Esophagus muscularis mucosa (tissue), 4 donors: ENCODE measurements at regions not wholly inside any gene's neighbourhood (a gene's known extent, or its start where the extent isn't known, plus 50 kb on each side); places are given as distances from the start of the nearest gene placed in this dataset.
"Not testable (repeated sequence)": the region's sequence is repeated elsewhere in the genome, so short reads cannot be mapped to it uniquely, and the experiment has no call there.

Experiments
- DNase-seq: peaks from one replicate; pipeline ENCODE4 v3.0.0-alpha.2; 2017; ENCODE audit errors: extremely low spot score
- H3K27ac ChIP-seq, 4 donors: fragments of 200-600 bp; sonication (generic); replicated peaks in 1 of 4; 1 replicate in 3 of 4; 2 replicates in 1 of 4; pipeline ENCODE4 v1.5.1; 2016 to 2019; ENCODE audit warnings: mild to moderate bottlenecking in 1 of 4
- H3K27me3 ChIP-seq, 4 donors: fragments of 200-600 bp; sonication (generic); one replicate each; pipeline versions ENCODE4 v1.5.1 to v1.6.0; 2016 to 2019
- H3K36me3 ChIP-seq, 4 donors: fragments of 200-600 bp; sonication (generic); one replicate each; pipeline ENCODE4 v1.5.1; 2016 to 2019
- H3K4me1 ChIP-seq, 4 donors: fragments of 200-600 bp; sonication (generic); one replicate each; pipeline ENCODE4 v1.5.1; 2016 to 2019
- H3K4me3 ChIP-seq, 4 donors: fragments of 200-600 bp; sonication (generic); 1 replicate in 2 of 4; 2 replicates in 2 of 4; pipeline ENCODE4 v1.5.1; 2016 to 2019; ENCODE audit warnings: mild to moderate bottlenecking in 4 of 4, moderate library complexity in 1 of 4
- H3K9me3 ChIP-seq, 4 donors: fragments of 200-600 bp; sonication (generic); 1 replicate in 3 of 4; 2 replicates in 1 of 4; pipeline ENCODE4 v1.5.1; 2016 to 2019
- CTCF ChIP-seq, 3 experiments: fragments of 200-600 bp in 2 of 3; fragments of 450-650 bp in 1 of 3; sonication (generic) in 2 of 3; IDR thresholded peaks; one replicate each; pipeline ENCODE4 v1.5.1; 2017 to 2019; ENCODE audit warnings: antibody characterized with exemption in 3 of 3, mild to moderate bottlenecking in 2 of 3, moderate library complexity in 1 of 3
- EP300 ChIP-seq: sonication (generic); formaldehyde crosslinking; IDR thresholded peaks from one replicate; pipeline ENCODE4 v1.6.1; 2017; ENCODE audit warnings: antibody characterized with exemption
- POLR2A ChIP-seq: fragments of 450-650 bp; IDR thresholded peaks from one replicate; pipeline ENCODE4 v1.6.1; 2017; ENCODE audit warnings: antibody characterized with exemption, moderate library complexity, mild to moderate bottlenecking, low read depth
- POLR2AphosphoS5 ChIP-seq, 2 donors: sonication (generic); formaldehyde crosslinking; IDR thresholded peaks; one replicate each; pipeline ENCODE4 v1.6.1; 2017; ENCODE audit warnings: antibody characterized with exemption in 2 of 2
- WGBS: methylation state at CpG from one replicate; pipeline ENCODE4 v1.1.5; 2018; 5-methylcytosine and 5-hydroxymethylcytosine counted together
- intact Hi-C: fragments of 100-400 bp; cut with DNase I; formaldehyde crosslinking; loops from one replicate; pipeline ENCODE4 v1.15.1; 2023

- no peak overlapping the region for H3K27ac ChIP-seq
- H3K4me1 ChIP-seq, result no peaks in the 10 kb centered on the region
- no peaks in the 10 kb centered on the region for H3K36me3 ChIP-seq
- no peak for DNase-seq
- 90% methylated on average over 1 of the region's 1 CpG for WGBS
- H3K9me3 ChIP-seq, result peaks cover 0 to 5% (median 2%) of the 10 kb centered on the region in 4 donors
- intact Hi-C loops, result no loop called here
- no peak overlapping the region for H3K4me3 ChIP-seq
- TF ChIP-seq POLR2A (no peak), POLR2AphosphoS5 (IDR thresholded peaks at IDR 0.05) (no peak), EP300 (no peak), CTCF (IDR thresholded peaks at IDR 0.05) (no peak)
- no peaks in the 10 kb centered on the region for H3K27me3 ChIP-seq
Measured at GRCh38 chr6:114936080-114936479, 593.3 kb upstream of the HS3ST5 start.

- H3K27ac ChIP-seq, result no peak overlapping the region
- no peaks in the 10 kb centered on the region for H3K4me1 ChIP-seq
- intact Hi-C loops, result no loop called here
- no peak overlapping the region for H3K4me3 ChIP-seq
- 82% methylated on average over 1 of the region's 1 CpG for WGBS
- TF ChIP-seq EP300 (no peak), POLR2A (no peak), POLR2AphosphoS5 (IDR thresholded peaks at IDR 0.05) (no peak), CTCF (IDR thresholded peaks at IDR 0.05) (no peak)
- no peaks in the 10 kb centered on the region for H3K27me3 ChIP-seq
- no peaks in the 10 kb centered on the region for H3K36me3 ChIP-seq
- peaks cover 0 to 5% (median 2%) of the 10 kb centered on the region in 4 donors for H3K9me3 ChIP-seq
- DNase-seq, result no peak
Measured at GRCh38 chr6:114934079-114934478, 591.3 kb upstream of the HS3ST5 start.

GRCh38 chr6:114928731-114929130 is 585.9 kb upstream of the HS3ST5 start:
- H3K36me3 ChIP-seq, H3K4me1 ChIP-seq, H3K27ac ChIP-seq, H3K27me3 ChIP-seq, H3K9me3 ChIP-seq, intact Hi-C loops, DNase-seq, H3K4me3 ChIP-seq: not testable (repeated sequence)
- WGBS, result 91% methylated on average over 7 of the region's 8 CpGs

GRCh38 chr6:114906096-114906495 is 563.3 kb upstream of the HS3ST5 start:
- H3K4me3 ChIP-seq, result no peak overlapping the region
- no peak overlapping the region for H3K27ac ChIP-seq
- no peak for DNase-seq
- H3K9me3 ChIP-seq, result no peaks in the 10 kb centered on the region
- no peaks in the 10 kb centered on the region for H3K36me3 ChIP-seq
- intact Hi-C loops, result no loop called here
- WGBS, result 72% methylated on average over 2 of the region's 2 CpGs
- TF ChIP-seq POLR2A (no peak), CTCF (IDR thresholded peaks at IDR 0.05) (no peak), EP300 (no peak), POLR2AphosphoS5 (IDR thresholded peaks at IDR 0.05) (no peak)
- H3K27me3 ChIP-seq, result no peaks in the 10 kb centered on the region
- no peaks in the 10 kb centered on the region for H3K4me1 ChIP-seq

GRCh38 chr6:114897536-114897935 is 554.7 kb upstream of the HS3ST5 start:
- no peaks in the 10 kb centered on the region for H3K27me3 ChIP-seq
- DNase-seq, result no peak
- no peaks in the 10 kb centered on the region for H3K4me1 ChIP-seq
- H3K36me3 ChIP-seq, result no peaks in the 10 kb centered on the region
- intact Hi-C loops, result no loop called here
- H3K27ac ChIP-seq, result no peak overlapping the region
- TF ChIP-seq POLR2A, result no peak
- no peak overlapping the region for H3K4me3 ChIP-seq
- H3K9me3 ChIP-seq, result peaks cover 0 to 15% (median 4%) of the 10 kb centered on the region in 4 donors

- intact Hi-C loops, result no loop called here
- no peaks in the 10 kb centered on the region for H3K4me1 ChIP-seq
- DNase-seq, result no peak
- no peak overlapping the region for H3K4me3 ChIP-seq
- H3K36me3 ChIP-seq, result no peaks in the 10 kb centered on the region
- H3K9me3 ChIP-seq, result no peaks in the 10 kb centered on the region
- TF ChIP-seq POLR2AphosphoS5 (IDR thresholded peaks at IDR 0.05) (no peak), EP300 (no peak), CTCF (IDR thresholded peaks at IDR 0.05) (no peak), POLR2A (no peak)
- no peak overlapping the region for H3K27ac ChIP-seq
- H3K27me3 ChIP-seq, result no peaks in the 10 kb centered on the region
Measured at GRCh38 chr6:114892211-114892610, 549.4 kb upstream of the HS3ST5 start.
